ENCODE measurements at regions not wholly inside any gene's neighbourhood (a gene's known extent, or its start where the extent isn't known, plus 50 kb on each side); places are given as distances from the start of the nearest gene placed in this dataset.

DNA sequence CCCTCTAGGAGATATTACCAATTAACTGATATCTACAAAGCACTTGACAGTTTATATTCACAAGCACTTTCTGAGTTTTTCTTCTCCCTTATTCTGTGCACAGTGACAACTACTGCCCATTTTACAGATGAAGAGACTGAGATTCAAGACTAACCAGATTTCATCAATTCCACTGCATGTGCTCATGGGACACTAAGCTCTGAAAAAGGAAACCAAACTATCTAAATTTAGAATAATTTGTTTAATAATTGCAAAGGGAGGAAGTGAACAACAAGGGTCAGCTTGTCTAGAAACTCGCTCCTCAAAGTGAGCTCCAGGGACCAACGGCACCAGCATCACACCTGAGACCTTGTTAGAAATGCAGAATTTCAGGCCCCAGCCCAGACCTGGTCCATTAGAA is 50.8 kb upstream of the MYLIP start:
- ATAC-seq (no peak), DNase-seq (no peak)
- Histone ChIP-seq H3K27me3 (no peaks in the 10 kb centered on the region), H3K4me1 (no peaks in the 10 kb centered on the region), H3K36me3 (no peaks in the 10 kb centered on the region), H3K4me3 (no peak overlapping the region), H3K9me3 (no peaks in the 10 kb centered on the region), H3K27ac (no peak overlapping the region)
- intact Hi-C loops (cut with DNase I) = no loop called here
- TF ChIP-seq, protein P1, sequence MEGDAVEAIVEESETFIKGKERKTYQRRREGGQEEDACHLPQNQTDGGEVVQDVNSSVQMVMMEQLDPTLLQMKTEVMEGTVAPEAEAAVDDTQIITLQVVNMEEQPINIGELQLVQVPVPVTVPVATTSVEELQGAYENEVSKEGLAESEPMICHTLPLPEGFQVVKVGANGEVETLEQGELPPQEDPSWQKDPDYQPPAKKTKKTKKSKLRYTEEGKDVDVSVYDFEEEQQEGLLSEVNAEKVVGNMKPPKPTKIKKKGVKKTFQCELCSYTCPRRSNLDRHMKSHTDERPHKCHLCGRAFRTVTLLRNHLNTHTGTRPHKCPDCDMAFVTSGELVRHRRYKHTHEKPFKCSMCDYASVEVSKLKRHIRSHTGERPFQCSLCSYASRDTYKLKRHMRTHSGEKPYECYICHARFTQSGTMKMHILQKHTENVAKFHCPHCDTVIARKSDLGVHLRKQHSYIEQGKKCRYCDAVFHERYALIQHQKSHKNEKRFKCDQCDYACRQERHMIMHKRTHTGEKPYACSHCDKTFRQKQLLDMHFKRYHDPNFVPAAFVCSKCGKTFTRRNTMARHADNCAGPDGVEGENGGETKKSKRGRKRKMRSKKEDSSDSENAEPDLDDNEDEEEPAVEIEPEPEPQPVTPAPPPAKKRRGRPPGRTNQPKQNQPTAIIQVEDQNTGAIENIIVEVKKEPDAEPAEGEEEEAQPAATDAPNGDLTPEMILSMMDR (IDR thresholded peaks at IDR 0.05) = no peak

DNA sequence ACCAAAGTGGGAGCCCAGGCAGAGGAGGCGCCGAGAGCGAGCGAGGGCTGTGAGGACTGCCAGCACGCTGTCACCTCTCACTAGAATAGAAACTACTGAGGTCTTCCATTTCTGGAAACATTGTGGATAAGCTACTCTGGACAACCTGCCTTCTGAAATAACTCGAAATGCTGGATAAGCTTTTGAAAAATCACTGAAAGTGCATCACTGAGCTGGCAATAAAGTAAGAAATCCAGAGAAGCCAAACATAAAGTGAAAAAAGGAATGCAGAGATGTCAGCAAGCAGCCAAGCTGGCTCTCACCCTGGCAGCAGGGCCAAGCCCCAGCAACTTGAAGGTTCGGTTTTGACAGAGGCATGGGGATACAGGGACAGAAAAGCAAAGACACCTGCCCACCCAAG is 59.2 kb upstream of the MYLIP start:
- Histone ChIP-seq H3K27ac (no peak overlapping the region), H3K27me3 (no peaks in the 10 kb centered on the region), H3K36me3 (no peaks in the 10 kb centered on the region), H3K9me3 (no peaks in the 10 kb centered on the region), H3K4me3 (no peak overlapping the region), H3K4me1 (no peaks in the 10 kb centered on the region)
- TF ChIP-seq, protein P1 (IDR thresholded peaks at IDR 0.05) = no peak
- intact Hi-C loops (cut with DNase I) = no loop called here
- ATAC-seq (no peak), DNase-seq (no peak)

DNA sequence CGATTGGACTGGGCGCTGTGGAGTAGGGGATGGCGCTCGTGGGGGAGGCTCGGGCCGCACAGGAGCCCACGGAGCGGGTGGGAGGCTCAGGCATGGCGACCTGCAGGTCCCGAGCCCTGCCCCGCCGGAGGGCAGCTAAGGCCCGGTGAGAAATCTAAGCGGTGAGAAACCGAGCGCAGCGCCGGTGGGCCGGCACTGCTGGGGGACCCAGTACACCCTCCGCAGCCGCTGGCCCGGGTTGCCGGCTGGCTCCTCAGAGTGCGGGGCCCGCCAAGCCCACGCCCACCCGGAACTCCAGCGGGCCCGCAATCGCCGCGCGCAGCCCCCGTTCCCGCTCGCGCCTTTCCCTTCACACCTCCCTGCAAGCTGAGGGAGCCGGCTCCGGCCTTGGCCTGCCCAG is 59.7 kb upstream of the MYLIP start:
- Histone ChIP-seq H3K27ac (no peak overlapping the region), H3K27me3 (no peaks in the 10 kb centered on the region), H3K9me3 (no peaks in the 10 kb centered on the region), H3K36me3 (no peaks in the 10 kb centered on the region), H3K4me1 (no peaks in the 10 kb centered on the region), H3K4me3 (no peak overlapping the region)
- DNase-seq (no peak), ATAC-seq (no peak)
- intact Hi-C loops (cut with DNase I) = no loop called here
- TF ChIP-seq, protein P1 (IDR thresholded peaks at IDR 0.05) = no peak

GRCh38 chr6:16067568-16067967 is 61.3 kb upstream of the MYLIP start:
- no peaks in the 10 kb centered on the region for H3K9me3 ChIP-seq
- TF ChIP-seq, protein P1 (IDR thresholded peaks at IDR 0.05) = no peak
- H3K36me3 ChIP-seq = no peaks in the 10 kb centered on the region
- H3K27me3 ChIP-seq = no peaks in the 10 kb centered on the region
- intact Hi-C loops (cut with DNase I) = no loop called here
- ATAC-seq = no peak
- no peak overlapping the region for H3K27ac ChIP-seq
- H3K4me1 ChIP-seq = no peaks in the 10 kb centered on the region
- DNase-seq = no peak
- no peak overlapping the region for H3K4me3 ChIP-seq

GRCh38 chr6:16064671-16065072 is 64.2 kb upstream of the MYLIP start:
- Histone ChIP-seq H3K4me3 (no peak overlapping the region), H3K27me3 (no peaks in the 10 kb centered on the region), H3K4me1 (no peaks in the 10 kb centered on the region), H3K36me3 (no peaks in the 10 kb centered on the region), H3K9me3 (no peaks in the 10 kb centered on the region), H3K27ac (no peak overlapping the region)
- intact Hi-C loops (cut with DNase I) = no loop called here
- ATAC-seq (no peak), DNase-seq (no peak)
- TF ChIP-seq, protein P1 (IDR thresholded peaks at IDR 0.05) = no peak

DNA sequence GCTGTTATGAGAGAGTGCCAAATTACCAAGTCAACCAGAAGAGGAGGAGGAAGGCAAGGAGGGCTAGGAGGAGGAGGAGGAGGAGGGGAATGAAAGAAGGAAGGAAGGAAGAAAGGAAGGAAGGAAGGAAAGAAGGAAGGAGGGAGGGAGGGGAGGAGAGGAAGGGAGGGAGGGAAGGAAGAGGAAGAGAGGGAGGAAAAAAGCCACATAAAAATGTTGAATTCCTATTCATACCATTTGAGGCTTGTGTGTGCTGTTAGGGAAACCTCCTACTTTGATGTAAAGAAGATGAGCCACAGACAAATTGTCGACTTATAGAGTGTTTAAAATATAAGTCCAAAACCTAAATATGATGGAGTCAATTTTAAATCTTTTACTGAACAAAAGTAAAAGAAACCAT is 65.3 kb upstream of the MYLIP start:
- no peak overlapping the region for H3K4me3 ChIP-seq
- TF ChIP-seq, protein P1 (IDR thresholded peaks at IDR 0.05) = no peak
- intact Hi-C loops (cut with DNase I) = no loop called here
- no peaks in the 10 kb centered on the region for H3K4me1 ChIP-seq
- DNase-seq (no peak), ATAC-seq (no peak)
- no peak overlapping the region for H3K27ac ChIP-seq
- H3K9me3 ChIP-seq = no peaks in the 10 kb centered on the region
- no peaks in the 10 kb centered on the region for H3K27me3 ChIP-seq
- no peaks in the 10 kb centered on the region for H3K36me3 ChIP-seq
